ENCODE measurements at regions not wholly inside any gene's neighbourhood (a gene's known extent, or its start where the extent isn't known, plus 50 kb on each side); places are given as distances from the start of the nearest gene placed in this dataset.

- no peak for DNase-seq (ENCODE audit: low read depth)
These were observed 190.5 kb upstream of the PPP2R2D start for GRCh38 chr10:131710142-131710861.

DNA sequence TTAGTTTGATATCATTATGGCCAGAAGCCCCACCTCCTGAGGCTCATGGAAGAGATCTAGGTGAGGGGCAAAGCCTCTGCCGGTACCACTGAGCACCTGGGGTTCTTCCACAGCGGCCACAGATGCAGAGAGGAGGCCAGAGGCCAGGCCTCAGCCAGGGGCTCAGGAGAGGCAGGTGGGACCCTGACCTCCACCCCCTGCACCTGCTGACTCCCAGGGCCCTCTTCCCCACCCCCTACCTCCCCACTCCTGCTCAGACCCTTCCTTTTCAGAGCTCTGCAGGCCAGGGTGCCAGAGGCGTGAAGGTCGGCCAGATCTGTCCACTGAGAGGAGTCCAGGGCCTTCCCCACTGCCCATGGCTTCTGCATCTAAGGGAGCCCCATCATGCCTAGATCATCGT, 178.7 kb upstream of the PPP2R2D start:
- no peak for DNase-seq (ENCODE audit: low read depth)

GRCh38 chr10:131722525-131723264, 178.1 kb upstream of the PPP2R2D start:
- DNase-seq (ENCODE audit: low read depth) = no peak

GRCh38 chr10:131723297-131724168, 177.3 kb upstream of the PPP2R2D start:
- no peak for DNase-seq (ENCODE audit: low read depth)

- DNase-seq (ENCODE audit: low read depth) = no peak
These were observed 176.7 kb upstream of the PPP2R2D start for GRCh38 chr10:131724169-131724545.

- no peak for DNase-seq (ENCODE audit: low read depth)
These were observed 175.8 kb upstream of the PPP2R2D start for GRCh38 chr10:131724891-131725580.

DNA sequence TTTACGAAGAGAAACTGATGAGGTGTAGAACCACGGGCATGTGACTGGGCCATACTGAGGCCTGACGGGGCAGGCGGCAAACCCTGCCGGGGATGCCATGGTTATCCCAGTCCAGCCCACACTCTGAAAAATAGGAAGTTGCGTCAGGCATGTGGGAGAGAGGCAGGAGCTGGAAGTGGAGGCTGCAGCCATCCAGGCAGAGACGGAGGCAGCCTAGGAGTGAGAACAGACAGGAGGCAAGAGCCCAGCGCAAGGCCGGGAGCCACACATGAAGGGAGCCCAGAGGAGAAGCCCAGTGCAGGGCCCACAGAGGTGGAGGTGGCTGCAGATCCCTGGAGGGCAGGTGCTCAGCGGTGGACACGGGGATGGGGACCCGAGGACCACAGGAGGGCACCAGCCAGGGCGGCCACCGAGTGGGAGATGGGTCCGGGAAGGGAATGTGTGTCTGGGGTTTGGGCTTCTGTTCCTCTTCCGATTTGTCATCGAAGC, 175.2 kb upstream of the PPP2R2D start:
- no peak for DNase-seq (ENCODE audit: low read depth)

DNA sequence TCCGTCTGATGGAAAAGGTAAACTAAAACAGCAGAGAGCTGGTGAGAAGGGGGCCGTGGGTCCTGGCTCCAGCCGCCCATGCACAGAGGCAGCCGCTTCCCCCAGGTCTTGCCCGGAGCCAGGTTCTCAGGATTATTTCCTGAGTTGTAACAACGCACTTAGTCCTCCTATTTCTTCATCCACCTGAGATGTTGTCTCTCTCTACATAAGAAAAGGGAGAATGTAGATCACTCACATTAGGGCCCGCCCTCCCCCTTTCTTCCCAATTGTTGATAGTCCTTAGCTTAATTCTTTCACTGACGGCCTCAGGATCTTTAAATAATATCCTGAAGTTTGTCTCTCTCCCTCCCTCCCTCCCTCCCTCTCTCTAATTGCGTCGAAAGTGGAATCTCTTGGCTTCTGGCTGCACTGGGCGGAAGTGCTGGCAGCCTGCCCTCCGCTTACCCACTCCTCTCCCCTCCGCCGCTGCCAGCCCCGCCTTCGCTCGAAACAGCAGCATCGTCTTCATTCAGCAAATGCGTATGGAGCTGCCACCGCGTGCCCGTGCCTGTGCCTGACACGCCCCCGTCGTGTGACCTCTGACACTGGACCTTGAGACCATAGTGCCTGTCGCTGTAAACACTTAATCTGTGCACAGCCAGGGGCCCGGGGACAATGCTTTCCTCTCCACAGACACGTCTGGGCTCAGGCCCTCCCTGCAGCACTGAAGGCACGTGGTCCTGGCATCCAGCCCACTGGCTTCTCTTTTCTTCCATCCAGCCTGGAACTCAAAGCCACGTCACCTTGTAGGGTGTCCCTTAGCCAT, 174.5 kb upstream of the PPP2R2D start:
- no peak for DNase-seq (ENCODE audit: low read depth)

GRCh38 chr10:131726967-131727366, 173.8 kb upstream of the PPP2R2D start:
- no peak for DNase-seq (ENCODE audit: low read depth)

DNA sequence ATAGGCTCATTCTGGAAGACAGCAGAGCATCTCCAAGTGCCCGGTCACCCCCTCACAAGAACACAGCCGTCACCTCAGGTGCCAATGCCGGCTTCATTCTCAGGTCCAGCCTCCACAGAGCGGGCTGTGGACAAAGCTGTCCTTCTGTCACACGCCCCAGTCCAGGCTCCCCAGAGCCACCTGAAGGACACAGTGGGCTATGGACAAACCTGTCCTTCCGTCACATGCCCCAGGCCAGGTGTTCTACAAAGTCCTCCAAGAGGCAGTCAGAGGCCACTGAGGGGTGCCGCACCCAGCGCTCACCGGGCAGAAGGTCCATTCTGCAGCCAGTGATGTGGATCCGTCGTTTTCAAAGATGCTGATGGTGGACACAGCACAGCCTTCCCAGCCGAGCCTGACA, 173.2 kb upstream of the PPP2R2D start:
- no peak for DNase-seq (ENCODE audit: low read depth)

DNA sequence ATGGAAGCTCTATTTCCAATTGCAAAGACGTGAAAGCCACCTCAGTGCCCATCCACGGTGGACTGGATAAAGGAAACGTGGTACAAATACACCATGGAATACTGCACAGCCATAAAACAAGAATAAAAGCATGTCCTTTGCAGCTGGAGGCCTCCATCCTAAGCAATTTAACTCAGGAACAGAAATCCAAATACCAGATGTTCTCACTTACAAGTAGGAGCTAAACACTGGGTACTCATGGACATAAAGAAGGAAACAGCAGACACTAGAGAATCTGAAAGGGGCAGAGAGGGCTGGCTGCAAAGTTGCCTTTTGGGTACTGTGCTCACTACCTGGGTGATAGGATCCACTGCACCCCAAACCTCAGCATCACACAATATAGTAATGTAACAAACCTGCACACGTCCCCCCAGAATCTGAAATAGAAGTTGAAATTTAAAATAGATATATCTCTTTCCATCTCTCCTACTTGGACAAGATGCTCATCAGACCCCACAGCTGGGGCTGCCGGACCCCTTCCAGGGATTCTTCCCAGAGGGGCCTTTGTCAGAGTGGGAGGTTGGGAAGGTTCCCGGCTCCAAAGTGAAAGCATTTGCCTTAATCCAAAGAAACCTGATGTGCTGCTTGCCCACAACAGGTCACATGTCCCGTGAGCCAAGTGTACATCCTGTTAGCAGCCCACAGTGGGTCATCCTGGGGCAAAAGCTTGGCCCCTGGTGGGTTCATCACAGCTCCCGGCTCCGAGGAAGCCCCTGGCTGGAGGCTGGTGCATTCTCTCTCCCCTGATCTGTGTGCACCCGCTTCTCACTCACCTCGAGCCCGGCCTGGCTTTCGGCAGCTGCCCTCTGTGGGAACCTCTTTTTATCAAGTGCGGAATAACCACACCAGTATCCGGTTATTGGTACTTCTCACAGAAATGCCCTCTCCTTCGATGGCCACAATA, 172.3 kb upstream of the PPP2R2D start:
- no peak for DNase-seq (ENCODE audit: low read depth)

DNA sequence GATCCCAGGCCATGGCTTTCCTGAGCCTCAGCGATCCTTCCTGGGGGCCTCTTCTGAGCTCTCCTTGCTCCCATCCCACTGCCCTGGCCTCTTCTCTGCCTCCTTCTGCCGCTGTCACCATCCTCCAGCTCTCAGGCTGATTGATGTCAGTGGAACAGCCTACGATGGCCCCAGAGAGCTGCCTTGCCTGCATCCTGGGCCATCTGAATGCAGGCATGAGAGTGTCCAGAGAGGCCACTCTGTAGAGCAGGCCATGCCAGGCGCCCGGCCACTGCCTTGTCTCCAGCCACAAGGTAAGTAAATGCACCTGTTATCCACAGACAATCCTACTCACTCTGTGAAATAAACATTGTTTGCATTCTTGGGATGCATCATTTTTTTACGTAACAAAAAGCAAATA, 171.4 kb upstream of the PPP2R2D start:
- no peak for DNase-seq (ENCODE audit: low read depth)

DNA sequence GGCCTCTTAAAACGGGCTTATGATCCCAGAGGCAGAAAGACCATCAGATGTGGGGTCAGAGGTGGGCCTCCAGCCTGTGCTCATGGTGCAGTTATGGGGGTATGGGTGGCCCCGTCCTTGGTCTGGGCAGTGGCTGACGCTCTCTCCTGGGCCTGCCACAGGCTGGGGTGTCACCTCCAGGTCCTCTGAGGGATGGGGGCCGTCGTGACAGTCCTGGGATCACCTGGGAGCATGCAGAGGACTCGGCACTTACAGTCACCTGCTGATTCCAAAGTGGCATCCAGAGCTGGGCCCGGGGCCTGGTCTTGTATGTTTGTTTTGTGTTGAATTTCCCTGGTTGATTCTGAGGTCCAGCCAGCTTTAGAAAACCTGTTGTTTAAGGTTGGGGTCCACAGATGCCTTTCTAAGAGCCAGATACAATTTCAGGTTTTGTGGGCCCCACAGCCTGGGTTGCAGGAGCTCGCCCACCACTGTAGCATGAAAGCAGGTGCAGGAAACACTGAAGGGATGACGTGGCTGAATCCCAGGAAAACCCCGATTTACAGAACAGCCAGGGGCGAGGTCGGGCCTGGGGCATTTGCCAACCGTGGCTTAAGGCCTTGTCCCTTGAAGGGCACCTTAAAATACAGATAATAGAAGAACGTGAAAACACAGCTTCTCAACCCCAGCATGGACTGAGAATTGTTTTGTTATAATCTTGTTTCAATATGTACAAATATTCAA, 170.7 kb upstream of the PPP2R2D start:
- DNase-seq (ENCODE audit: low read depth) = no peak

DNA sequence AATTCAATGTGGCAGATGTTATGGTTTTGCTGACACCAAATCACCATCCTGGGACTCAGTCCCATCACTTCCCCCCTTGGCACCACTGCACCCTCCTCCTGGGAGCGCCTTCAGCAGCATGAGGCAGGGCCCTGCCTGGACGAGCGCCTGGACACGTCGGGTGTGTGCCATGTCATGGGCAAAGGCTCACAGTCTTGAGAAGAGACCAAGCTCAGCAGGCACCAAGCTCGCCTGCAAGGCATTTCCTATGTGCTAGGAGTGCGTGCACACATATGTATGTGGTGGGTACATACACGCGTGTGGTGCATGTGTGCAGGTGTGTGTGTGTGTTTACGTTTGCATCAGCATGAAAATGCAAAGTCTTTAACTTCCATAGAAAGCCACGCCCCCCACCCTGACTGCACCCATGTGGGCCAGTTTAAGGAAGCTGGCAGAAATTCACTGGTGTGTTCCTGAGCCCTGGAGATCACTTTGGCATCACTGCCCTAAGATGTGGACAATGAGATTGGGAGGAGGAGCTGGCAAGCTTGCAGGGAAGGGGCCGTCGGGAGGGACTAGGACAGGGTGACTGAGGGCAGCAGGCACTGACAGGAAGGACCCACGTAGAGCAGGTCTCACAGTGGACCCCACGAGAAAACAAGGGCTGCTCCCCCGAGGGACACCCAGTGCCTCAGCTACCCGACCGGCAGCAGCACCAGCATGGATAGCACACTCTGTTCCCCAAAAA, 169.9 kb upstream of the PPP2R2D start:
- no peak for DNase-seq (ENCODE audit: low read depth)

DNA sequence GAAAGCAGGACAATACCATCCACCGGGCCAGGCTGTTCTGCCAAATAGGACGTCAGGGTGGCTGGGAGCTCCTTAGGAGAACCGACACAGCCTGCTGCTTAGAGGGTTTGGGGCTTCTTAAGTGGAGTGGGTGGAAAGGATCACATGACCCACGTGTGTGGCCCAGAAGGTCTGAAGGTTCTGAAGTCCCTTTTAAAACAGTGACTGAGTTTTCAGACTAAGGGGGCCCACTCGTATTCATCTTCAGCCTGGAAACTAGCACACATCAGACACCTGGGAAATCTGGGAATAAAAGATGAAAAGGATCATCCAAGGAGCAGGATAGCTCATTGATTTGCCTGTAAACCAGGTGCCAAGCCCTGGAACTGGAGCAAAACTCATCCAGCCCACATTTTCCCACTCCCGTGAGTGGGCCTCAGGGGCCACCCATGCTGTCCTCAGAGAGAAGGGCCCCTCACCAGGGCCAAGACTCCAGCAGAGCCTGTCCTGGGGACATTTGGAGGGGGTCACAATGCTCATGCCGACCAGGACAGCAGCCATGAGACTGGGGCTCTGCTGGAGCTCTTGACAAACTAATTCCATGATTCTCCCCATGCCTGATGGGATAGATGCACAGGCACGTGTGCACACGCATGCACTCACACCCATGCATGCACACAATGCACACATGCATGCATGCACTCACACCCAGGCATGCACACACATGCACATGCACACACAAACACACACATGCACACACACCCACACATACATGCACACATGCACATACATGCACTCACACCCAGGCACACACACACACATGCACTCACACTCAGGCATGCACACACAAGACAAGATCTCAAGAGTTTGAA, 168.8 kb upstream of the PPP2R2D start:
- DNase-seq (ENCODE audit: low read depth) = no peak

DNA sequence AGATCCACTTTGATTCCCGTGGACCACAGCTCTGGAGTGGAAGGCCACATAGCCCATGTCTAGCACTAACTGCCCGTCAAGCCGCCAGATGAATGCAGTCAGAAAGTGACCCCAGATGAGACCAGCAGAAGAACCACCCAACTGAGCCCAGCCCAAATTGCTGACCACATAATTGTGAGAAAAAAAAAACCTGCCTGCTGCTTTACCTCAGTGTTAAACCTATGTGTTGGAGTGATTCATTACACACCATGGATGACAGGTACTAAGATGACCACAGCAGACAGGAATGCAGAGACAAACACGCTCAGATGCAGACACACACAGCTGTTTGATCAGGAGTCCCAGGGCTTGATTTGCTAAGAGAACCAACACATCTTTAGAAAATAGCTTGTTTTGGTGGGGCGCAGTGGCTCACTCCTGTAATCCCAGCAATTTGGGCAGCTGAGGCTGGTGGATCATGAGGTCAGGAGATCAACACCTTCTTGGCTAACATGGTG, 168.1 kb upstream of the PPP2R2D start:
- no peak for DNase-seq (ENCODE audit: low read depth)

DNA sequence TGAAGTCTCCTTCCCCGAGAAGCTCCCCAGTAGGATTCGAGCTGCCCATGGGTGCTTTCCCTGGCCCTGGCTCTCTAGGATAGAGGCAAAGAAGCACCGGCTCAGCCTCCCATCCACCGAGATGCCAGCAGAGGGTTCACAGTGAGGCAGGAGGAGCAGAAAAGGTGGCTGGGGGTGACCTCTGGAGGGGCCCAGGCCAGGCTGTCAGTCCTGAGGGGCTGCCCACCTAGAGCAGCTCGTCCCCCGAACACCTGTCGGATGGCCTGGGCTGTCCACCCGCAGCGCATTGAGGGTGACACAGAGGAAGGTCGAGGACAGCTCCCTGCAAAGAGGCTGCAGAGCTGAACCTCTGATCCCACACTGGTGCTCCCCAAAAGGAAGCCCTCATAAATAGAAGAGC, 167.2 kb upstream of the PPP2R2D start:
- no peak for DNase-seq (ENCODE audit: low read depth)

GRCh38 chr10:131735577-131735976, 165.2 kb upstream of the PPP2R2D start:
- no peak for DNase-seq (ENCODE audit: low read depth)

All from non-pigmented ciliary epithelial cell (primary cell).